ENCODE measurements at regions not wholly inside any gene's neighbourhood (a gene's known extent, or its start where the extent isn't known, plus 50 kb on each side); places are given as distances from the start of the nearest gene placed in this dataset.

GRCh38 chr9:106727969-106728368 is 135.0 kb upstream of the ZNF462 start:
- no peak overlapping the region for H3K27ac ChIP-seq (ENCODE audit: low read depth in 1 of 2, low read length in 2 of 2)
- H3K9ac ChIP-seq (ENCODE audit: low read depth in 1 of 2, low read length in 2 of 2) = no peak overlapping the region
- DNase-seq (ENCODE audit: low spot score) = no peak
- TF ChIP-seq REST (IDR thresholded peaks at IDR 0.05) (no peak), EGR1 (IDR thresholded peaks at IDR 0.05; ENCODE audit: low read depth in 2 of 2) (no peak), ATF3 (IDR thresholded peaks at IDR 0.05) (no peak), FOXA2 (IDR thresholded peaks at IDR 0.05) (no peak), NR2F2 (IDR thresholded peaks at IDR 0.05) (no peak), YY1 (IDR thresholded peaks at IDR 0.05) (no peak), CTCF (IDR thresholded peaks at IDR 0.05; ENCODE audit: low read depth, low read length, missing input control) (no peak), ZBTB33 (IDR thresholded peaks at IDR 0.05) (no peak), HNF4G (IDR thresholded peaks at IDR 0.05) (no peak), RXRA (IDR thresholded peaks at IDR 0.05) (no peak), GABPA (IDR thresholded peaks at IDR 0.05 in 1 of 2, conservative IDR thresholded peaks at IDR 0.05 in 1 of 2) (no peak), HNF4A (conservative IDR thresholded peaks at IDR 0.05) (no peak), SP1 (IDR thresholded peaks at IDR 0.05) (no peak), MAX (IDR thresholded peaks at IDR 0.05) (no peak), RAD21 (IDR thresholded peaks at IDR 0.05) (no peak), JUND (IDR thresholded peaks at IDR 0.05) (no peak), TAF1 (conservative IDR thresholded peaks at IDR 0.05) (no peak)
- 54% methylated on average over 3 of the region's 3 CpGs for WGBS
- no peaks in the 10 kb centered on the region for H3K36me3 ChIP-seq (ENCODE audit: control insufficient read depth in 4 of 4, insufficient read depth in 3 of 4, low read depth in 1 of 4, low read length in 3 of 4)
- H3K9me3 ChIP-seq (ENCODE audit: control insufficient read depth in 4 of 4, low read length in 3 of 4) = no peaks in the 10 kb centered on the region
- no peak overlapping the region for H3K4me3 ChIP-seq (ENCODE audit: low read depth in 1 of 3, low read length in 3 of 3)
- H3K4me1 ChIP-seq (ENCODE audit: control insufficient read depth in 4 of 4, insufficient read depth in 4 of 4, low read length in 3 of 4) = no peaks in the 10 kb centered on the region
- peaks cover 0 to 3% (median 0%) of the 10 kb centered on the region in 4 donors for H3K27me3 ChIP-seq (ENCODE audit: control insufficient read depth in 4 of 4, insufficient read depth in 4 of 4, low read length in 3 of 4)

GRCh38 chr9:106728860-106729259 is 134.1 kb upstream of the ZNF462 start:
- no peak overlapping the region for H3K27ac ChIP-seq (ENCODE audit: low read depth in 1 of 2, low read length in 2 of 2)
- TF ChIP-seq REST (IDR thresholded peaks at IDR 0.05) (no peak), ATF3 (IDR thresholded peaks at IDR 0.05) (no peak), FOXA1 (IDR thresholded peaks at IDR 0.05) (no peak), YY1 (IDR thresholded peaks at IDR 0.05) (no peak), FOXA2 (IDR thresholded peaks at IDR 0.05) (no peak), NR2F2 (IDR thresholded peaks at IDR 0.05) (no peak), HNF4G (IDR thresholded peaks at IDR 0.05) (no peak), MAX (IDR thresholded peaks at IDR 0.05) (no peak), HNF4A (conservative IDR thresholded peaks at IDR 0.05) (no peak), RXRA (IDR thresholded peaks at IDR 0.05) (no peak), ZBTB33 (IDR thresholded peaks at IDR 0.05) (no peak)
- peaks cover 0 to 3% (median 0%) of the 10 kb centered on the region in 4 donors for H3K27me3 ChIP-seq (ENCODE audit: control insufficient read depth in 4 of 4, insufficient read depth in 4 of 4, low read length in 3 of 4)
- H3K9me3 ChIP-seq (ENCODE audit: control insufficient read depth in 4 of 4, low read length in 3 of 4) = no peaks in the 10 kb centered on the region
- WGBS = 88% methylated on average over 7 of the region's 7 CpGs
- DNase-seq (ENCODE audit: low spot score) = no peak
- H3K36me3 ChIP-seq (ENCODE audit: control insufficient read depth in 4 of 4, insufficient read depth in 3 of 4, low read depth in 1 of 4, low read length in 3 of 4) = no peaks in the 10 kb centered on the region
- H3K4me1 ChIP-seq (ENCODE audit: control insufficient read depth in 4 of 4, insufficient read depth in 4 of 4, low read length in 3 of 4) = no peaks in the 10 kb centered on the region
- no peak overlapping the region for H3K9ac ChIP-seq (ENCODE audit: low read depth in 1 of 2, low read length in 2 of 2)
- H3K4me3 ChIP-seq (ENCODE audit: low read depth in 1 of 3, low read length in 3 of 3) = no peak overlapping the region

Data from liver (tissue), 8 donors.